T-helper 2 cell treated with Interferon-gamma antibody and Interleukin-4, amounts not matched to agents 5 μg/mL and 100 μg/mL, for 36 hours (primary cell): ENCODE measurements at regions not wholly inside any gene's neighbourhood (a gene's known extent, or its start where the extent isn't known, plus 50 kb on each side); places are given as distances from the start of the nearest gene placed in this dataset.

Experiments used
- DNase-seq: peaks from one replicate; pipeline ENCODE4 v3.0.0; 2021; ENCODE audit warnings: low spot score
- H3K27ac Mint-ChIP-seq: one replicate; pipeline ENCODE4 v1.8.0; 2021; ENCODE audit warnings: mild to moderate bottlenecking, mixed read lengths
- H3K27me3 Mint-ChIP-seq: one replicate; pipeline ENCODE4 v1.8.0; 2021; ENCODE audit warnings: low read depth, mixed read lengths
- H3K36me3 Mint-ChIP-seq: one replicate; pipeline ENCODE4 v1.8.0; 2021; ENCODE audit warnings: low read depth, mixed read lengths
- H3K4me1 Mint-ChIP-seq: one replicate; pipeline ENCODE4 v1.8.0; 2021; ENCODE audit warnings: low read depth, mixed read lengths
- H3K4me3 Mint-ChIP-seq: one replicate; pipeline ENCODE4 v1.8.0; 2022; ENCODE audit warnings: mild to moderate bottlenecking, moderate library complexity, mixed read lengths
- H3K9me3 Mint-ChIP-seq: one replicate; pipeline ENCODE4 v1.8.0; 2021; ENCODE audit warnings: mixed read lengths

- H3K27me3 Mint-ChIP-seq = peaks cover 6% of the 10 kb centered on the region
- no peak overlapping the region for H3K27ac Mint-ChIP-seq
- H3K36me3 Mint-ChIP-seq = no peaks in the 10 kb centered on the region
- no peak for DNase-seq
- no peaks in the 10 kb centered on the region for H3K9me3 Mint-ChIP-seq
- H3K4me1 Mint-ChIP-seq = peaks cover 5% of the 10 kb centered on the region
- no peak overlapping the region for H3K4me3 Mint-ChIP-seq
Observed at GRCh38 chr14:98956661-98957060, 315.3 kb downstream of the BCL11B start.

GRCh38 chr14:98957211-98958047, 314.6 kb downstream of the BCL11B start:
- H3K27ac Mint-ChIP-seq = no peak overlapping the region
- peaks cover 5% of the 10 kb centered on the region for H3K4me1 Mint-ChIP-seq

GRCh38 chr14:98958048-98958631, 313.9 kb downstream of the BCL11B start:
- no peaks in the 10 kb centered on the region for H3K9me3 Mint-ChIP-seq
- no peaks in the 10 kb centered on the region for H3K36me3 Mint-ChIP-seq
- no peak overlapping the region for H3K4me3 Mint-ChIP-seq
- DNase-seq = no peak
- no peak overlapping the region for H3K27ac Mint-ChIP-seq
- peaks cover under 1% of the 10 kb centered on the region for H3K4me1 Mint-ChIP-seq
- peaks cover 9% of the 10 kb centered on the region for H3K27me3 Mint-ChIP-seq

More at GRCh38 chr14:98957211-98958047, 314.6 kb downstream of the BCL11B start:
- Mint-ChIP-seq H3K9me3 (no peaks in the 10 kb centered on the region), H3K27me3 (peaks cover 6% of the 10 kb centered on the region), H3K36me3 (no peaks in the 10 kb centered on the region), H3K4me3 (no peak overlapping the region)
- DNase-seq = no peak

GRCh38 chr14:98958632-98959031, 313.4 kb downstream of the BCL11B start:
- no peak overlapping the region for H3K4me3 Mint-ChIP-seq
- H3K4me1 Mint-ChIP-seq = peaks cover 2% of the 10 kb centered on the region
- peaks cover 10% of the 10 kb centered on the region for H3K27me3 Mint-ChIP-seq
- H3K27ac Mint-ChIP-seq = no peak overlapping the region
- no peaks in the 10 kb centered on the region for H3K9me3 Mint-ChIP-seq
- no peak for DNase-seq
- no peaks in the 10 kb centered on the region for H3K36me3 Mint-ChIP-seq

- no peak overlapping the region for H3K4me3 Mint-ChIP-seq
- no peak for DNase-seq
Observed at GRCh38 chr14:98959410-98959809, 312.6 kb downstream of the BCL11B start.

GRCh38 chr14:98959958-98960616, 311.9 kb downstream of the BCL11B start:
- Mint-ChIP-seq H3K27me3 (peaks cover 13% of the 10 kb centered on the region), H3K36me3 (no peaks in the 10 kb centered on the region), H3K4me3 (no peak overlapping the region), H3K27ac (no peak overlapping the region), H3K4me1 (peaks cover 13% of the 10 kb centered on the region), H3K9me3 (no peaks in the 10 kb centered on the region)
- DNase-seq = no peak

More at GRCh38 chr14:98959410-98959809, 312.6 kb downstream of the BCL11B start:
- Mint-ChIP-seq H3K27me3 (peaks cover 10% of the 10 kb centered on the region), H3K27ac (no peak overlapping the region), H3K4me1 (peaks cover 6% of the 10 kb centered on the region), H3K36me3 (no peaks in the 10 kb centered on the region), H3K9me3 (no peaks in the 10 kb centered on the region)

GRCh38 chr14:98960617-98961013, 311.4 kb downstream of the BCL11B start:
- H3K27me3 Mint-ChIP-seq = peaks cover 16% of the 10 kb centered on the region

GRCh38 chr14:98961191-98961590, 310.8 kb downstream of the BCL11B start:
- H3K4me3 Mint-ChIP-seq = no peak overlapping the region
- no peaks in the 10 kb centered on the region for H3K36me3 Mint-ChIP-seq
- peaks cover 21% of the 10 kb centered on the region for H3K4me1 Mint-ChIP-seq
- H3K9me3 Mint-ChIP-seq = no peaks in the 10 kb centered on the region
- DNase-seq = no peak
- no peak overlapping the region for H3K27ac Mint-ChIP-seq
- H3K27me3 Mint-ChIP-seq = peaks cover 13% of the 10 kb centered on the region

More at GRCh38 chr14:98960617-98961013, 311.4 kb downstream of the BCL11B start:
- Mint-ChIP-seq H3K4me3 (no peak overlapping the region), H3K27ac (no peak overlapping the region), H3K9me3 (no peaks in the 10 kb centered on the region), H3K36me3 (no peaks in the 10 kb centered on the region), H3K4me1 (peaks cover 18% of the 10 kb centered on the region)
- DNase-seq = no peak

- no peaks in the 10 kb centered on the region for H3K9me3 Mint-ChIP-seq
- H3K4me1 Mint-ChIP-seq = peaks cover 26% of the 10 kb centered on the region
- H3K36me3 Mint-ChIP-seq = no peaks in the 10 kb centered on the region
- peaks cover 13% of the 10 kb centered on the region for H3K27me3 Mint-ChIP-seq
- no peak overlapping the region for H3K4me3 Mint-ChIP-seq
- no peak overlapping the region for H3K27ac Mint-ChIP-seq
- DNase-seq = no peak
Observed at GRCh38 chr14:98962118-98962517, 309.9 kb downstream of the BCL11B start.

- Mint-ChIP-seq H3K9me3 (no peaks in the 10 kb centered on the region), H3K27me3 (peaks cover 13% of the 10 kb centered on the region), H3K4me1 (peaks cover 26% of the 10 kb centered on the region), H3K4me3 (no peak overlapping the region), H3K27ac (no peak overlapping the region), H3K36me3 (no peaks in the 10 kb centered on the region)
- no peak for DNase-seq
Observed at GRCh38 chr14:98963610-98964009, 308.4 kb downstream of the BCL11B start.

- no peak for DNase-seq
- H3K4me3 Mint-ChIP-seq = no peak overlapping the region
- H3K27me3 Mint-ChIP-seq = peaks cover 11% of the 10 kb centered on the region
- no peaks in the 10 kb centered on the region for H3K9me3 Mint-ChIP-seq
- H3K27ac Mint-ChIP-seq = no peak overlapping the region
- H3K4me1 Mint-ChIP-seq = peaks cover 26% of the 10 kb centered on the region
- no peaks in the 10 kb centered on the region for H3K36me3 Mint-ChIP-seq
Observed at GRCh38 chr14:98964171-98964570, 307.8 kb downstream of the BCL11B start.

- peaks cover 13% of the 10 kb centered on the region for H3K27me3 Mint-ChIP-seq
- no peak for DNase-seq
- no peaks in the 10 kb centered on the region for H3K36me3 Mint-ChIP-seq
- H3K4me1 Mint-ChIP-seq = peaks cover 26% of the 10 kb centered on the region
- H3K27ac Mint-ChIP-seq = peak overlapping the region; percentile 14
- H3K4me3 Mint-ChIP-seq = peak overlapping the region; percentile 51
- H3K9me3 Mint-ChIP-seq = no peaks in the 10 kb centered on the region
Observed at GRCh38 chr14:98965076-98965475, 306.9 kb downstream of the BCL11B start.

- Mint-ChIP-seq H3K4me1 (peaks cover 26% of the 10 kb centered on the region), H3K4me3 (no peak overlapping the region), H3K27ac (no peak overlapping the region)
Observed at GRCh38 chr14:98966016-98966415, 306.0 kb downstream of the BCL11B start.

More at GRCh38 chr14:98966016-98966415, 306.0 kb downstream of the BCL11B start:
- Mint-ChIP-seq H3K36me3 (no peaks in the 10 kb centered on the region), H3K27me3 (peaks cover 13% of the 10 kb centered on the region), H3K9me3 (no peaks in the 10 kb centered on the region)
- DNase-seq = no peak
